Trophoblast cell (in vitro differentiated cells and primary cell): ENCODE measurements at regions not wholly inside any gene's neighbourhood (a gene's known extent, or its start where the extent isn't known, plus 50 kb on each side); places are given as distances from the start of the nearest gene placed in this dataset.
A peak's percentile ranks its signal among the peaks of the same experiment; 100 is the strongest.

Experiments used
- DNase-seq, 2 donors: peaks; one replicate each; pipeline ENCODE4 v3.0.0-alpha.2; 2016
- H2AFZ ChIP-seq: 2 replicates; pipeline ENCODE4 v1.6.1; 2013; ENCODE audit warnings: low read length, moderate library complexity, mild to moderate bottlenecking; ENCODE audit not compliant: insufficient read depth, poor library complexity
- H2AK5ac ChIP-seq: 2 replicates; pipeline ENCODE4 v1.6.1; 2013; ENCODE audit warnings: mild to moderate bottlenecking, low read length
- H2BK120ac ChIP-seq: 2 replicates; pipeline ENCODE4 v1.6.1; 2013; ENCODE audit warnings: low read length, mild to moderate bottlenecking, moderate library complexity; ENCODE audit not compliant: insufficient read depth, poor library complexity
- H2BK12ac ChIP-seq: 2 replicates; pipeline ENCODE4 v1.6.1; 2013; ENCODE audit warnings: mild to moderate bottlenecking, low read length, moderate library complexity
- H2BK5ac ChIP-seq: 2 replicates; pipeline ENCODE4 v1.6.1; 2013; ENCODE audit warnings: low read length, low read depth, moderate library complexity, mild to moderate bottlenecking; ENCODE audit not compliant: poor library complexity
- H3K14ac ChIP-seq: 2 replicates; pipeline ENCODE4 v1.6.1; 2013; ENCODE audit warnings: mild to moderate bottlenecking, low read length
- H3K18ac ChIP-seq: 2 replicates; pipeline ENCODE4 v1.6.1; 2013; ENCODE audit warnings: mild to moderate bottlenecking, low read length
- H3K23ac ChIP-seq: 2 replicates; pipeline ENCODE4 v1.6.1; 2013; ENCODE audit warnings: low read length
- H3K27ac ChIP-seq: 2 replicates; pipeline ENCODE4 v1.5.1; 2013; ENCODE audit warnings: low read depth, mild to moderate bottlenecking, inconsistent platforms, low read length, moderate library complexity
- H3K27me3 ChIP-seq: 2 replicates; pipeline ENCODE4 v1.6.1; 2013; ENCODE audit warnings: inconsistent platforms, mild to moderate bottlenecking, low read length, moderate library complexity; ENCODE audit not compliant: insufficient read depth
- H3K36me3 ChIP-seq, 2 experiments: 1 replicate in 1 of 2; 2 replicates in 1 of 2; pipeline ENCODE4 v1.6.1; 2013; ENCODE audit warnings: low read length in 2 of 2, mild to moderate bottlenecking in 2 of 2, moderate library complexity in 1 of 2; ENCODE audit not compliant: insufficient read depth in 2 of 2, control insufficient read depth in 1 of 2
- H3K4ac ChIP-seq: 2 replicates; pipeline ENCODE4 v1.6.1; 2013; ENCODE audit warnings: low read depth, mild to moderate bottlenecking, low read length, moderate library complexity
- H3K4me1 ChIP-seq, 2 experiments: 1 replicate in 1 of 2; 2 replicates in 1 of 2; pipeline ENCODE4 v1.6.1; 2013; ENCODE audit warnings: low read length in 2 of 2, mild to moderate bottlenecking in 2 of 2, moderate library complexity in 1 of 2; ENCODE audit not compliant: insufficient read depth in 2 of 2, control insufficient read depth in 1 of 2
- H3K4me2 ChIP-seq: 2 replicates; pipeline ENCODE4 v1.6.1; 2013; ENCODE audit warnings: inconsistent platforms, mild to moderate bottlenecking, low read length, moderate library complexity
- H3K4me3 ChIP-seq: 2 replicates; pipeline ENCODE4 v1.5.1; 2013; ENCODE audit warnings: mild to moderate bottlenecking, low read depth, low read length, inconsistent platforms
- H3K79me1 ChIP-seq: one replicate; pipeline ENCODE4 v1.6.1; 2013; ENCODE audit warnings: low read length
- H3K79me2 ChIP-seq: 2 replicates; pipeline ENCODE4 v1.6.1; 2013; ENCODE audit warnings: low read length, mild to moderate bottlenecking; ENCODE audit not compliant: control insufficient read depth, insufficient read depth, poor library complexity
- H3K9ac ChIP-seq: 2 replicates; pipeline ENCODE4 v1.6.1; 2013; ENCODE audit warnings: mild to moderate bottlenecking, low read length
- H3K9me3 ChIP-seq: 2 replicates; pipeline ENCODE4 v1.6.1; 2013; ENCODE audit warnings: low read depth, mild to moderate bottlenecking, control low read depth, inconsistent platforms, low read length; ENCODE audit not compliant: insufficient read depth
- H4K12ac ChIP-seq: 2 replicates; pipeline ENCODE4 v1.6.1; 2013; ENCODE audit warnings: low read depth, mild to moderate bottlenecking, low read length, moderate library complexity
- H4K8ac ChIP-seq: 2 replicates; pipeline ENCODE4 v1.6.1; 2013; ENCODE audit warnings: low read depth, mild to moderate bottlenecking, low read length, moderate library complexity
- H4K91ac ChIP-seq: one replicate; pipeline ENCODE4 v1.6.1; 2013; ENCODE audit warnings: low read depth, mild to moderate bottlenecking, low read length, moderate library complexity
- WGBS: extraction: QIAGEN DNeasy Blood & Tissue Kit; methylation state at CpG from one replicate; pipeline ENCODE4 v1.1.7; 2013; ENCODE audit warnings: missing lambda C conversion rate; ENCODE audit not compliant: insufficient read length, insufficient coverage; ENCODE audit errors: extremely low coverage; 5-methylcytosine and 5-hydroxymethylcytosine counted together

GRCh38 chr3:150285601-150286000 is 122.5 kb upstream of the TSC22D2 start:
- no peaks in the 10 kb centered on the region for H3K4me1 ChIP-seq

GRCh38 chr3:150278843-150279381 is 129.2 kb upstream of the TSC22D2 start:
- Histone ChIP-seq H4K8ac (no peak overlapping the region), H3K18ac (no peak overlapping the region), H3K23ac (no peak overlapping the region), H3K36me3 (no peaks in the 10 kb centered on the region), H3K4ac (no peak overlapping the region), H2BK120ac (no peak overlapping the region), H2AK5ac (no peak overlapping the region), H3K14ac (no peak overlapping the region), H3K4me1 (peaks cover 0 to 2% of the 10 kb centered on the region in 2 experiments), H3K27me3 (no peaks in the 10 kb centered on the region), H3K79me1 (peaks cover 2% of the 10 kb centered on the region), H3K9ac (no peak overlapping the region), H3K4me3 (no peak overlapping the region), H2BK12ac (no peak overlapping the region), H2AFZ (no peak overlapping the region), H3K79me2 (no peaks in the 10 kb centered on the region), H3K27ac (no peak overlapping the region), H2BK5ac (no peak overlapping the region), H4K91ac (no peak overlapping the region), H4K12ac (no peak overlapping the region), H3K4me2 (no peak overlapping the region), H3K9me3 (no peaks in the 10 kb centered on the region)
- DNase-seq: peak in 1 of 2 donors; percentile 52
- no CpG with 5 or more reads among the region's 7 CpGs for WGBS

More at GRCh38 chr3:150285601-150286000, 122.5 kb upstream of the TSC22D2 start:
- no peak overlapping the region for H4K91ac ChIP-seq
- H3K27ac ChIP-seq: no peak overlapping the region
- H3K79me1 ChIP-seq: no peaks in the 10 kb centered on the region
- no peak overlapping the region for H3K4me2 ChIP-seq
- H2BK12ac ChIP-seq: no peak overlapping the region
- no peak overlapping the region for H3K9ac ChIP-seq
- no peak overlapping the region for H2BK5ac ChIP-seq
- no peak overlapping the region for H3K14ac ChIP-seq
- no peak overlapping the region for H4K12ac ChIP-seq
- H3K4me3 ChIP-seq: no peak overlapping the region
- H3K79me2 ChIP-seq: no peaks in the 10 kb centered on the region
- no peaks in the 10 kb centered on the region for H3K36me3 ChIP-seq
- no peak overlapping the region for H2BK120ac ChIP-seq
- H3K27me3 ChIP-seq: no peaks in the 10 kb centered on the region
- H4K8ac ChIP-seq: no peak overlapping the region
- H2AFZ ChIP-seq: no peak overlapping the region
- WGBS: no CpG with 5 or more reads among the region's 2 CpGs
- H3K23ac ChIP-seq: no peak overlapping the region
- H3K18ac ChIP-seq: no peak overlapping the region
- no peak overlapping the region for H3K4ac ChIP-seq
- H3K9me3 ChIP-seq: no peaks in the 10 kb centered on the region
- no peak overlapping the region for H2AK5ac ChIP-seq
- no peak for DNase-seq

DNA sequence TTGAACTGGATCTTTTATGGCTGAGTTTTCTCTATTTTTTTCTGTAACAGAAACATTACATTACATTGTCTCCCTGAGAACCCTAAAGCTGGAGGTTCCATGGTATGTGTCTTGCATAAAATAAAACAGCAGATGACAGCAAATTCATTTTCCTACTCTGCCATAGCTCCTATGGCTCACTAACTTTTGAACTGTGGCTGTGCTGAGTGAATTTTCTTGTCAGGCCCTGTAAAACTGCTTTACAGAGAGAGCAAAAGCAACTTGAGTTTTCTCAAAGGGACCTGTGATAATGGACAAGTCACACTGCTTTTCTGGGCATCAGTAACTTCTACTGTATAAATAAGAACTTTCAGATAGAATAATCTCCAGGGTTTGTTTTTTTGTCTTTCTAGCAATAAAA is 129.9 kb upstream of the TSC22D2 start:
- Histone ChIP-seq H2BK12ac (no peak overlapping the region), H3K9me3 (no peaks in the 10 kb centered on the region), H4K8ac (no peak overlapping the region), H3K23ac (no peak overlapping the region), H2AFZ (no peak overlapping the region), H3K27ac (no peak overlapping the region), H2AK5ac (no peak overlapping the region), H3K4me1 (peaks cover 0 to 2% of the 10 kb centered on the region in 2 experiments), H2BK120ac (peak overlapping the region; percentile 33), H3K4ac (no peak overlapping the region), H4K12ac (no peak overlapping the region), H4K91ac (no peak overlapping the region), H3K18ac (no peak overlapping the region), H3K79me2 (no peaks in the 10 kb centered on the region), H3K9ac (no peak overlapping the region), H3K4me2 (no peak overlapping the region), H3K27me3 (no peaks in the 10 kb centered on the region), H3K14ac (no peak overlapping the region), H3K36me3 (no peaks in the 10 kb centered on the region), H3K79me1 (peaks cover 2% of the 10 kb centered on the region), H3K4me3 (no peak overlapping the region), H2BK5ac (no peak overlapping the region)
- DNase-seq: no peak

DNA sequence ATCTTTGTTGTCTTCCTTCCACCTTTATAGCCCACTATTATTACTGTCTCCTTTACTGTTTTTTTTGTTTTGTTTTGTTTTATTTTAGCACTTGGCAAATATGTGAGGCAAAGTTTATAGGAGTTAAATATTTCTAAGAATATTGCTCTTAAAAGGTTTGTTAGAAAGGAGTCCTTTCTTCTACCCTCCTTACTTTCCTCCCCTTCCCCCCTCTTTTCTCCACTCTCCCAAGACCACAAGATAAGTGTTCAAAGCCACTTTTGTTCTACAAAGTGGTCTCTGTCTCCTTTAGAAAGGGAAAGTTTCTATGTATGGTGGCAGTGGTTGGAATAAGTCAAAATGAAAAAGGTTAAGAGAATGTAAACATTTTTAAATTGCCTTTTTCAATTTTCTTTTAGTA is 130.7 kb upstream of the TSC22D2 start:
- Histone ChIP-seq H3K14ac (no peak overlapping the region), H2BK5ac (no peak overlapping the region), H3K79me2 (no peaks in the 10 kb centered on the region), H3K27me3 (no peaks in the 10 kb centered on the region), H3K4me1 (peaks cover 0 to 2% of the 10 kb centered on the region in 2 experiments), H2BK12ac (no peak overlapping the region), H3K79me1 (peaks cover 2% of the 10 kb centered on the region), H3K9ac (no peak overlapping the region), H3K4me2 (no peak overlapping the region), H3K4me3 (no peak overlapping the region), H3K18ac (no peak overlapping the region), H3K4ac (no peak overlapping the region), H3K23ac (no peak overlapping the region), H4K91ac (no peak overlapping the region), H3K9me3 (no peaks in the 10 kb centered on the region), H4K8ac (no peak overlapping the region), H3K27ac (no peak overlapping the region), H2BK120ac (no peak overlapping the region), H4K12ac (no peak overlapping the region), H2AFZ (no peak overlapping the region), H3K36me3 (no peaks in the 10 kb centered on the region), H2AK5ac (no peak overlapping the region)
- no peak for DNase-seq
